ENCODE measurements at regions not wholly inside any gene's neighbourhood (a gene's known extent, or its start where the extent isn't known, plus 50 kb on each side); places are given as distances from the start of the nearest gene placed in this dataset.

DNA sequence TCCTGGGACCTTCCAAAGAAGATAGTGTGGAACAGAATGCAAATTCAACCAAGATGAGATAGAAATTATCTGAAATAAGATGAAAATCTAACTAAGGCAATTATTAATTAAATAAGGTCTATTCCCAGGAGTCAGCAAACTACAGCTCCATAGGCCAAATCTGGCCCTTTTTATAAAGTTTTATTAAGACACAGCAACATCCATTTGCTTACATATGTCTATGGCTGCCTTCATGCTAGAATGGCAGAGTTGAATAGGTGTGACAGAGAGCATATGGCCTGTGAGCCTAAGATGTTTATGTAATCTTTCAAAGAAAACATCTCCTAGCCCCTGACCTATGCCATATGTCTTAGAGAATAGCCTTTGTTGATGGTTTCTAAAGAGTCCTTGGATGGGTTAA is 503.0 kb downstream of the EDEM1 start:
- TF ChIP-seq, protein P1, sequence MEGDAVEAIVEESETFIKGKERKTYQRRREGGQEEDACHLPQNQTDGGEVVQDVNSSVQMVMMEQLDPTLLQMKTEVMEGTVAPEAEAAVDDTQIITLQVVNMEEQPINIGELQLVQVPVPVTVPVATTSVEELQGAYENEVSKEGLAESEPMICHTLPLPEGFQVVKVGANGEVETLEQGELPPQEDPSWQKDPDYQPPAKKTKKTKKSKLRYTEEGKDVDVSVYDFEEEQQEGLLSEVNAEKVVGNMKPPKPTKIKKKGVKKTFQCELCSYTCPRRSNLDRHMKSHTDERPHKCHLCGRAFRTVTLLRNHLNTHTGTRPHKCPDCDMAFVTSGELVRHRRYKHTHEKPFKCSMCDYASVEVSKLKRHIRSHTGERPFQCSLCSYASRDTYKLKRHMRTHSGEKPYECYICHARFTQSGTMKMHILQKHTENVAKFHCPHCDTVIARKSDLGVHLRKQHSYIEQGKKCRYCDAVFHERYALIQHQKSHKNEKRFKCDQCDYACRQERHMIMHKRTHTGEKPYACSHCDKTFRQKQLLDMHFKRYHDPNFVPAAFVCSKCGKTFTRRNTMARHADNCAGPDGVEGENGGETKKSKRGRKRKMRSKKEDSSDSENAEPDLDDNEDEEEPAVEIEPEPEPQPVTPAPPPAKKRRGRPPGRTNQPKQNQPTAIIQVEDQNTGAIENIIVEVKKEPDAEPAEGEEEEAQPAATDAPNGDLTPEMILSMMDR (IDR thresholded peaks at IDR 0.05): no peak
- no peak for TF ChIP-seq POLR2A (IDR thresholded peaks at IDR 0.05)

Data from testis (tissue), 2 donors.